Prostate gland (tissue), 2 donors: ENCODE measurements at regions not wholly inside any gene's neighbourhood (a gene's known extent, or its start where the extent isn't known, plus 50 kb on each side); places are given as distances from the start of the nearest gene placed in this dataset.

Source experiments
- CTCF ChIP-seq, 4 experiments: fragments of 200-600 bp in 2 of 4; fragments of 450-650 bp in 2 of 4; sonication (generic) in 2 of 4; IDR thresholded peaks; 1 replicate in 3 of 4; 2 replicates in 1 of 4; pipeline ENCODE4 v1.5.1; 2016 to 2019; ENCODE audit warnings: antibody characterized with exemption in 4 of 4, mild to moderate bottlenecking in 2 of 4, moderate library complexity in 2 of 4
- POLR2A ChIP-seq: fragments of 450-650 bp; IDR thresholded peaks from one replicate; pipeline ENCODE4 v1.6.1; 2016; ENCODE audit warnings: antibody characterized with exemption, mild to moderate bottlenecking
- POLR2AphosphoS5 ChIP-seq: sonication (generic); formaldehyde crosslinking; IDR thresholded peaks from one replicate; pipeline ENCODE4 v1.6.1; 2017; ENCODE audit warnings: antibody characterized with exemption

- no peak for TF ChIP-seq CTCF (IDR thresholded peaks at IDR 0.05)
- TF ChIP-seq POLR2A = no peak
- TF ChIP-seq POLR2AphosphoS5 = no peak
These were observed 514.4 kb upstream of the LCORL start for GRCh38 chr4:18535948-18536347.
